MM.1S (cell line): ENCODE measurements at regions not wholly inside any gene's neighbourhood (a gene's known extent, or its start where the extent isn't known, plus 50 kb on each side); places are given as distances from the start of the nearest gene placed in this dataset.

ENCODE experiments used
- CTCF ChIP-seq: fragments of 300-600 bp; sonication (generic); IDR thresholded peaks from 2 replicates; pipeline ENCODE4 v1.5.1; 2016; ENCODE audit warnings: antibody characterized with exemption, low read length, mixed read lengths
- EZH2 ChIP-seq: fragments of 300-600 bp; sonication (generic); optimal IDR thresholded peaks from 2 replicates; pipeline ENCODE3; 2017; ENCODE audit warnings: low read depth, mild to moderate bottlenecking, antibody characterized with exemption, low read length, mixed read lengths
- EZH2phosphoT487 ChIP-seq: fragments of 300-600 bp; sonication (generic); IDR thresholded peaks from 2 replicates; pipeline ENCODE4 v1.6.1; 2018; ENCODE audit warnings: antibody characterized with exemption, low read length

DNA sequence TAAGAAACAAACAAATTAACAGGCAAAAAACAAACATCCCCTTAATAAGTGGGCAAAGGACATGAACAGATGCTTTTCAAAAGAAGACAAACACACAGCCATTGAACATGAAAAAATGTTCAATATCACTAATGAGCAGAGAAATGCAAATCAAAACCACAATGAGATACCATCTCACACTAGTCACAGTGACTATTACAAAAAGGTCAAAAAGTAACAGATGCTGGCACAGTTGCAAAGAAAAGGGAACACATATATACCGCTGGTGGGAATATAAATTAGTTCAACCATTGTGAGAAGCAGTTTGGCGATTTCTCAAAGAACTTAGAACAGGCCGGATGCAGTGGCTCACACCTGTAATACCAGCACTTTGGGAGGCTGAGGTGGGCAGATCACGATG is 146.1 kb upstream of the NEIL3 start:
- TF ChIP-seq CTCF, result no peak
- no peak for TF ChIP-seq EZH2phosphoT487
- TF ChIP-seq EZH2, result no peak
